ENCODE measurements at regions not wholly inside any gene's neighbourhood (a gene's known extent, or its start where the extent isn't known, plus 50 kb on each side); places are given as distances from the start of the nearest gene placed in this dataset.
"Not testable (repeated sequence)": the region's sequence is repeated elsewhere in the genome, so short reads cannot be mapped to it uniquely, and the experiment has no call there.

DNA sequence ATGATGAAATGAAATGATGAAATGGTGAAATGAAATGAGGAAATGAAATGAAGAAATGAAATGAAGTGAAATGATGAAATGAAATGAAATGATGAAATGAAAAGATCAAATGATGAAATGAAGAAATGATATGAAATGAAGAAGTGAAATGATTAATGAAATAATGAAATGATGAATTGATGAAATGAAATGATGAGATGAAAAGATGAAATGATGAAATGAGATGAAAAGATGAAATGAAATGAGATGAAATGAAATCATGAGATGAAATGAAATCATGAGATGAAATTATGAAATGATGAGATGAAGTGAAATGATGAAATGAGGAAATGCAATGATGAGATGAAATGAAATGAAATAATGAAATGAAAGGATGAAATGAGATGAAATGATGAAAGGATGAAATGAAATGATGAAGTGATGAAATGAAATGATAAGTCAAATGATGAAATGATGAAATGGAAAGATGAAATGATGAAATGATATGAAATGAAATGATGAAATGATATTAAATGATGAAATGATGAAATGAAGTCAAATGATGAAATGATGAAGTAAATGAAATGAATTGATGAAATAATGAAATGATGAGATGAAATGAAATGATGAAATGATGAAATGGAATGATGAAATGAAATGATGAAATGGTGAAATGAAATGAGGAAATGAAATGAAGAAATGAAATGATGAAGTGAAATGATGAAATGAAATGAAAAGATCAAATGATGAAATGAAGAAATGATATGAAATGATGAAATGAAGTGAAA, 220.9 kb upstream of the VKORC1L1 start:
- not testable (repeated sequence) for H3K4me3 Mint-ChIP-seq; DNase-seq; H3K36me3 Mint-ChIP-seq (ENCODE audit: low read depth); H3K4me1 Mint-ChIP-seq; H3K27ac Mint-ChIP-seq
- Mint-ChIP-seq H3K27me3 (ENCODE audit: low read depth, poor library complexity) (peaks cover 10% of the 10 kb centered on the region), H3K9me3 (peaks cover 14% of the 10 kb centered on the region)

DNA sequence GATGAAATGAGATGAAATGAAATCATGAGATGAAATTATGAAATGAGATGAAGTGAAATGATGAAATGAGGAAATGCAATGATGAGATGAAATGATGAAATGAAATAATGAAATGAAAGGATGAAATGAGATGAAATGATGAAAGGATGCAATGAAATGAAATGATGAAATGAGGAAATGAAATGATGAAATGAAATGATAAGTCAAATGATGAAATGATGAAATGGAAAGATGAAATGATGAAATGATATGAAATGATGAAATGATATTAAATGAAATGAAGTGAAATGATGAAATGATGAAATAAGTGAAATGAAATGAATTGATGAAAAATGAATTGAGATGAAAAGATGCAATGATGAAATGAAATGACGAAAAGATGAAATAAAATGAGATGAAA, 220.2 kb upstream of the VKORC1L1 start:
- not testable (repeated sequence) for H3K4me3 Mint-ChIP-seq; H3K4me1 Mint-ChIP-seq; H3K36me3 Mint-ChIP-seq (ENCODE audit: low read depth); DNase-seq; H3K27ac Mint-ChIP-seq
- peaks cover 10% of the 10 kb centered on the region for H3K27me3 Mint-ChIP-seq (ENCODE audit: low read depth, poor library complexity)
- peaks cover 14% of the 10 kb centered on the region for H3K9me3 Mint-ChIP-seq

GRCh38 chr7:65656494-65657188, 216.2 kb upstream of the VKORC1L1 start:
- H3K27me3 Mint-ChIP-seq (ENCODE audit: low read depth, poor library complexity); H3K4me1 Mint-ChIP-seq; H3K27ac Mint-ChIP-seq; H3K9me3 Mint-ChIP-seq; H3K4me3 Mint-ChIP-seq; H3K36me3 Mint-ChIP-seq (ENCODE audit: low read depth); DNase-seq: not testable (repeated sequence)

DNA sequence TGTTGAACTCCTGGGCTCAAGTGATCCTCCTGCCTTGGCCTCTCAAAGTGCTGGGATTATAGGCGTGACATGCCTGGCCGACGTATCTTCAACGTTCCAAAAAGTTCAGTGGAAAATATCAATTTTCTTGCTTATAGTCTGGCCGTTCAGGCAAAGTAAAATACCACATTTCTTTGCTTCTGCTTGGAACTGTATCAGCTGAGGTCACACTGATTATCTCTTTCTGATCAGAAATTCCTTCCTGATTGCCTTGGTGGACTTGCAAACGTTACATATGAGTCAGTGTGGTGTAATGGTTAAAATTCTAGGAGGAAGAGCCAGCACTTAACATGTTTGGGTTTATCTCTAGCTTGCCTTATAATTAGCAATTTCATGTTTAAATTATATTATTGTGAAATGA, 189.5 kb upstream of the VKORC1L1 start:
- not testable (repeated sequence) for H3K9me3 Mint-ChIP-seq; H3K27ac Mint-ChIP-seq; DNase-seq; H3K27me3 Mint-ChIP-seq (ENCODE audit: low read depth, poor library complexity); H3K36me3 Mint-ChIP-seq (ENCODE audit: low read depth); H3K4me1 Mint-ChIP-seq; H3K4me3 Mint-ChIP-seq

DNA sequence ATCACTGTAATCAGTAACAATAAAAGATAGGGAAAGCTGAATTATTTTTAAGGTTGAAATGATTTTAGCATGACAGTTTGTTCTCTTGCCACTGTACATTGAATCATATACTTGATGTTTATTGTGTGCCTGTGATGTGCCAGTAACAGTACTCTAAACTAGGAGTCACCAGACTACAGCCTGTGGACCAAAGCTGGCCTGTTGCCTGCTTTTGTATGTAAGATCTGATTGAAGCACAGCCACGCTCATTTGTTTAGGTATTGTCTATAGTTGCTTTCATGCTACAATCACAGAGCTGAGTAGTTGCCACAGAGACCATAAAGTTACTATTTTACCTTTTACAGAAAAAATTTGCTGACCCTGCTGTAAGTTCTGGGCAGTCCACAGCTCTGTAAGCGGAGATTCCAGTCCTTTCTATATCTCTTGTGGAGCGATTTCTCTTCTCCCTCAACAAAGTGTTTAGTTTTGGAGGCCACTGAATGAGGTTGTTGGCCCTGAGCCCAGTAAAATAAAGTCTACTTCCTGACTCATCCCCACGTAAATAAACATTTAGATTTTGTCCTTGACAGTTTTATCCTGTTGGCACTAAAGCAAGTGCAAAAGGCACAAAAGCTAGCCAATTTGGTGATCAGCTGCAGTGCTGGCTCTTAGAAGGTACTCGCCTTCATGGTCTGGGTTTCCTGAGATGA, 173.7 kb upstream of the VKORC1L1 start:
- DNase-seq; H3K36me3 Mint-ChIP-seq (ENCODE audit: low read depth): not testable (repeated sequence)

GRCh38 chr7:65699715-65700356, 173.0 kb upstream of the VKORC1L1 start:
- H3K4me1 Mint-ChIP-seq; H3K4me3 Mint-ChIP-seq; H3K9me3 Mint-ChIP-seq; DNase-seq; H3K27me3 Mint-ChIP-seq (ENCODE audit: low read depth, poor library complexity); H3K27ac Mint-ChIP-seq; H3K36me3 Mint-ChIP-seq (ENCODE audit: low read depth): not testable (repeated sequence)

More for the DNA sequence above, 173.7 kb upstream of the VKORC1L1 start:
- not testable (repeated sequence) for H3K4me3 Mint-ChIP-seq; H3K9me3 Mint-ChIP-seq; H3K27ac Mint-ChIP-seq; H3K4me1 Mint-ChIP-seq; H3K27me3 Mint-ChIP-seq (ENCODE audit: low read depth, poor library complexity)

DNA sequence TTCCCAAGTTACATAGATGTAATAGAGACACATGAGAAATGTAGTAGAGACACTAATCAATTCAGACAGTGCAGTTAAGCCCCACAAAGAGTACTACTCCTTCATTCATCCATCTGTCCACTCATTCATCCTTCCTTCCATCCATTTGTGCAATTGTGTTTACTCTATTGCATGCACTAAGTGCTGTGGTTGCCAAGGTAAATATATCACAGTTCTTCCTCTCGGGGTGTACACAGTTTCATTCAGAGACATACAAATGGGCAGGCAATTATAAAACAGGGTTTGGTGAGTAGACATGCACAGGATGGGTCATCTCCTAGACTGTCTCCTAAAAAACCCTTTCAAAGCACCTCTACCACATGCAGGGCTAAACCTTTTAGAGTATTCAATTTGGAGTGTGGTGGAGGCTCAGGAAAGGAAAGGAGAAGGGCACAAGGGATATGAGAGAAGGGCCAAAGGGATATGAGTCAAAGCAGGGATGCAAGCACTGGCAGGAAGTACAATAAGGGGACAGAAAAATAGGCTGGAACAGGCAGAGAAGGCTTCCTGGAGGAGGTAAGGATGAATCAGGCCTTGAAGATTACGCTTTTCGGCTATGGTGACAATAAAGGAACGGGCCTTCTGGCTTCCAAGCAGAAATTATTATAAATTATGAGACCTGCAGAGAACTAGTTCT, 153.6 kb upstream of the VKORC1L1 start:
- H3K9me3 Mint-ChIP-seq; H3K27ac Mint-ChIP-seq; H3K4me3 Mint-ChIP-seq; DNase-seq; H3K4me1 Mint-ChIP-seq; H3K27me3 Mint-ChIP-seq (ENCODE audit: low read depth, poor library complexity): not testable (repeated sequence)
- H3K36me3 Mint-ChIP-seq (ENCODE audit: low read depth), result peaks cover 13% of the 10 kb centered on the region

DNA sequence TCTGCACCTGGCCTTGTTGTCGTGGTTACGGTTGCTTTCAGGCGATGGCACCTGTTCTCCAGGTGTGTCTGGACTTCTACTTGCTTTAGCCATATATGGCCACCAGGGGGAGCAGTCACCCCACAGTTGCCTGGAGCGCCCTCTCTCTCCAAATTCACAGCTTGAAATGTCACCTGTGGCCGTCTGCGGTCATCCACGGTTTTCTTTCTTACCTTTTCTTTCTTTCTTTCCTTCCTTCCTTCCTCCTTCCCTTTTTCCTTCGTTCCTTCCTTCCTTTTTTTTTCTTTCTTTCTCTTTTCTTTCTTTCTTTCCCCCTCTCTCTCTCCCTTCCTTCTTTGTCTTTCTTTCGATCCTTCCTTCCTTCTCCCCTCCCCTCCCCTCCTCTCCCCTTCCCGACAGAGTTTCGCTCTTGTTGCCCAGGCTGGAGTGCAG, 150.5 kb upstream of the VKORC1L1 start:
- DNase-seq, result peak; percentile 62
- H3K4me1 Mint-ChIP-seq, result no peaks in the 10 kb centered on the region
- H3K9me3 Mint-ChIP-seq, result peaks cover 9% of the 10 kb centered on the region
- no peak overlapping the region for H3K27ac Mint-ChIP-seq
- no peak overlapping the region for H3K4me3 Mint-ChIP-seq
- no peaks in the 10 kb centered on the region for H3K27me3 Mint-ChIP-seq (ENCODE audit: low read depth, poor library complexity)
- peaks cover 20% of the 10 kb centered on the region for H3K36me3 Mint-ChIP-seq (ENCODE audit: low read depth)
- TF ChIP-seq CTCF (IDR thresholded peaks at IDR 0.05), result peak; percentile 74

DNA sequence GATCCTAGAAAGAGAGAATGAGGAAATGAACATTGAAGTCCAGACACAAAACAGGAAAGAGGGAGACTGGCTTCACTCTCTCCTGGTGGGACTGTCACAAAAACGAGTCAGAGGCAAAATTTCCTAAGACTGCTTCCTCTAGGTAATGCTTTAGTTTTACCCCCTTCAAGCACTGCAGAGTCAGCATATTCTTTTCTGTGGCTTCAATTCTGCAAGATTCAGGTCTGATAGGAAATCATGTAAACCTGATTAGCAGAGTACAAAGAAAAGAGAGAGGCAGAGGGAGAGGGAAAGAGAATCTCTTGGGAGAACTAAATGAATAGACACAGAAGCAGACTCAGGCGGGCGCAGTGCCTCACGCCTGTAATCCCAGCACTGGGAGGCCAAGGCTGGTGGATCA, 145.7 kb upstream of the VKORC1L1 start:
- not testable (repeated sequence) for H3K4me1 Mint-ChIP-seq; H3K9me3 Mint-ChIP-seq; H3K27me3 Mint-ChIP-seq (ENCODE audit: low read depth, poor library complexity); H3K27ac Mint-ChIP-seq; DNase-seq; H3K4me3 Mint-ChIP-seq
- H3K36me3 Mint-ChIP-seq (ENCODE audit: low read depth), result peaks cover 16% of the 10 kb centered on the region
